MCF 10A (cell line): ENCODE measurements at regions not wholly inside any gene's neighbourhood (a gene's known extent, or its start where the extent isn't known, plus 50 kb on each side); places are given as distances from the start of the nearest gene placed in this dataset.

ENCODE experiments used
- BruUV-seq: library from RNA; stranded (reverse); fragments of 400-500 nt; replicated peaks from 2 replicates; lab custom pipeline; 2021; lab: Mats Ljungman, UMichigan
- CTCF ChIA-PET: fragments of 300-600 bp; sonication (Branson Sonifier 250); formaldehyde crosslinking; extraction: SDS; loops from one replicate; lab custom pipeline; 2021; ENCODE audit warnings: antibody characterized with exemption, inconsistent platforms; lab: Yijun Ruan, JAX
- POLR2A ChIA-PET: fragments of 300-600, 350-650 bp; sonication (Branson Sonifier 250); formaldehyde crosslinking; extraction: SDS; loops from one replicate; lab custom pipeline; 2020; ENCODE audit warnings: antibody characterized with exemption, inconsistent platforms; lab: Yijun Ruan, JAX
- DNase-seq: peaks from one replicate; pipeline ENCODE4 v3.0.0-alpha.2; 2018; ENCODE audit not compliant: unreplicated experiment
- H3K27ac Mint-ChIP-seq: one replicate; pipeline ENCODE4 v1.8.0; 2022; ENCODE audit warnings: mild to moderate bottlenecking, low read depth, mixed read lengths; ENCODE audit not compliant: unreplicated experiment
- H3K27me3 Mint-ChIP-seq: one replicate; pipeline ENCODE4 v1.8.0; 2022; ENCODE audit warnings: mixed read lengths; ENCODE audit not compliant: insufficient read depth, unreplicated experiment
- H3K36me3 Mint-ChIP-seq: one replicate; pipeline ENCODE4 v1.8.0; 2022; ENCODE audit warnings: mild to moderate bottlenecking, moderate library complexity, mixed read lengths; ENCODE audit not compliant: insufficient read depth, unreplicated experiment
- H3K4me1 Mint-ChIP-seq: one replicate; pipeline ENCODE4 v1.8.0; 2022; ENCODE audit warnings: mixed read lengths; ENCODE audit not compliant: insufficient read depth, unreplicated experiment
- H3K4me3 Mint-ChIP-seq: one replicate; pipeline ENCODE4 v1.8.0; 2022; ENCODE audit warnings: mild to moderate bottlenecking, moderate library complexity, mixed read lengths; ENCODE audit not compliant: unreplicated experiment
- H3K9me3 Mint-ChIP-seq: one replicate; pipeline ENCODE4 v1.8.0; 2022; ENCODE audit warnings: mixed read lengths; ENCODE audit not compliant: unreplicated experiment
- CTCF ChIP-seq: fragments of 200-600 bp; IDR thresholded peaks from one replicate; pipeline ENCODE4 v1.8.0; 2022; ENCODE audit warnings: antibody characterized with exemption, mild to moderate bottlenecking; ENCODE audit not compliant: unreplicated experiment
- intact Hi-C: fragments of 100-400 bp; cut with micrococcal nuclease; formaldehyde crosslinking; loops from 2 replicates; pipeline ENCODE4 v1.14.1; 2022

GRCh38 chr2:149800624-149801542 lies 213.3 kb upstream of the MMADHC start:
- ChIA-PET CTCF (interaction anchor here (0.6 to 3.0 kb wide), 11 partner anchors 17 to 1438 kb away, joined by 3 to 20 read pairs (median 4); no protein-coding TSS in a partner anchor), POLR2A (interaction anchor here (0.6 to 1.0 kb wide), 2 partner anchors 199 to 685 kb away, joined by 3 to 5 read pairs; no protein-coding TSS in a partner anchor)
- Mint-ChIP-seq H3K36me3 (no peaks in the 10 kb centered on the region), H3K9me3 (no peaks in the 10 kb centered on the region), H3K27ac (no peak overlapping the region), H3K4me3 (no peak overlapping the region), H3K4me1 (no peaks in the 10 kb centered on the region), H3K27me3 (no peaks in the 10 kb centered on the region)
- BruUV-seq, result no TSS peak
- TF ChIP-seq CTCF, result no peak
- intact Hi-C loops, result no loop called here
- no peak for DNase-seq

- Mint-ChIP-seq H3K27me3 (no peaks in the 10 kb centered on the region), H3K36me3 (no peaks in the 10 kb centered on the region), H3K27ac (no peak overlapping the region), H3K4me3 (no peak overlapping the region), H3K4me1 (no peaks in the 10 kb centered on the region), H3K9me3 (no peaks in the 10 kb centered on the region)
- intact Hi-C loops, result loop anchor here (1.0 to 5.0 kb wide), 6 partner anchors 202 to 1440 kb away; partner anchors contain the start of gene RND3
- CTCF ChIA-PET, result interaction anchor here (0.6 to 3.0 kb wide), 40 partner anchors 9 to 1463 kb away, joined by 3 to 20 read pairs (median 3); partner anchors contain the start of gene RBM43
- no TSS peak for BruUV-seq
- peak; percentile 42 for DNase-seq
- peak; percentile 33 for TF ChIP-seq CTCF
- POLR2A ChIA-PET, result interaction anchor here (0.6 to 1.4 kb wide), 5 partner anchors 388 to 876 kb away, joined by 3 to 10 read pairs (median 5); no protein-coding TSS in a partner anchor
These were observed 211.6 kb upstream of the MMADHC start for GRCh38 chr2:149799013-149799705.

- Mint-ChIP-seq H3K9me3 (no peaks in the 10 kb centered on the region), H3K4me1 (no peaks in the 10 kb centered on the region), H3K27me3 (no peaks in the 10 kb centered on the region), H3K4me3 (no peak overlapping the region), H3K36me3 (no peaks in the 10 kb centered on the region), H3K27ac (no peak overlapping the region)
- POLR2A ChIA-PET, result interaction anchor here (0.6 to 0.7 kb wide), 2 partner anchors 198 to 1433 kb away, joined by 3 read pairs; no protein-coding TSS in a partner anchor
- no peak for TF ChIP-seq CTCF
- CTCF ChIA-PET, result interaction anchor here (0.6 to 1.3 kb wide), 8 partner anchors 10 to 1387 kb away, joined by 3 to 4 read pairs (median 3); no protein-coding TSS in a partner anchor
- DNase-seq, result no peak
- BruUV-seq, result no TSS peak
- intact Hi-C loops, result loop anchor here (5.0 kb wide), 2 partner anchors 1115 to 1255 kb away; no protein-coding TSS in a partner anchor
These were observed 209.5 kb upstream of the MMADHC start for GRCh38 chr2:149797030-149797429.
